ENCODE measurements at regions not wholly inside any gene's neighbourhood (a gene's known extent, or its start where the extent isn't known, plus 50 kb on each side); places are given as distances from the start of the nearest gene placed in this dataset.

DNA sequence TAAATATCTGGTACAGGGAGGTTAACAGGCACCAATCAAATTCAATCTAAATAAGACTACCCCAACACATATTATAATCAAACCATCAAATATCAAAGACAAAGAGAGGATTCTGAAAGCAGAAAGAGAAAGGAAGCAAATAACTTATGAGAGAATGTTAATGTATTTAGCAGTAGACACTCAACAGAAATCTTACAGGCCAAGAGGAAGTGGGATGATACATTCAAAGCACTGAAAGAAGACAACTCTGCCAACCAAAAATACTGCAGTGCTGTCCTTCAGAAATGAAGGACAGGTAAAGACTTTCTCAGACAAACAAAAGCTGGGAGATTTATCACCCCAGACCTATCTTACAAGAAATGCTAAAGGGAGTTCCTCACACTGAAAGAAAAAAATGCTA, 95.9 kb upstream of the PTHLH start:
- TF ChIP-seq, protein P1, sequence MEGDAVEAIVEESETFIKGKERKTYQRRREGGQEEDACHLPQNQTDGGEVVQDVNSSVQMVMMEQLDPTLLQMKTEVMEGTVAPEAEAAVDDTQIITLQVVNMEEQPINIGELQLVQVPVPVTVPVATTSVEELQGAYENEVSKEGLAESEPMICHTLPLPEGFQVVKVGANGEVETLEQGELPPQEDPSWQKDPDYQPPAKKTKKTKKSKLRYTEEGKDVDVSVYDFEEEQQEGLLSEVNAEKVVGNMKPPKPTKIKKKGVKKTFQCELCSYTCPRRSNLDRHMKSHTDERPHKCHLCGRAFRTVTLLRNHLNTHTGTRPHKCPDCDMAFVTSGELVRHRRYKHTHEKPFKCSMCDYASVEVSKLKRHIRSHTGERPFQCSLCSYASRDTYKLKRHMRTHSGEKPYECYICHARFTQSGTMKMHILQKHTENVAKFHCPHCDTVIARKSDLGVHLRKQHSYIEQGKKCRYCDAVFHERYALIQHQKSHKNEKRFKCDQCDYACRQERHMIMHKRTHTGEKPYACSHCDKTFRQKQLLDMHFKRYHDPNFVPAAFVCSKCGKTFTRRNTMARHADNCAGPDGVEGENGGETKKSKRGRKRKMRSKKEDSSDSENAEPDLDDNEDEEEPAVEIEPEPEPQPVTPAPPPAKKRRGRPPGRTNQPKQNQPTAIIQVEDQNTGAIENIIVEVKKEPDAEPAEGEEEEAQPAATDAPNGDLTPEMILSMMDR (IDR thresholded peaks at IDR 0.05), result no peak
- Histone ChIP-seq H3K36me3 (ENCODE audit: insufficient read depth, low read length) (no peaks in the 10 kb centered on the region), H3K4me3 (ENCODE audit: low read length) (no peak overlapping the region), H3K9me3 (ENCODE audit: control insufficient read depth in 1 of 2, insufficient read depth in 1 of 2, low read length in 2 of 2) (no peaks in the 10 kb centered on the region), H3K4me1 (ENCODE audit: insufficient read depth, low read length) (no peaks in the 10 kb centered on the region), H3K27ac (ENCODE audit: low read depth in 1 of 2, low read length in 2 of 2) (no peak overlapping the region), H3K27me3 (ENCODE audit: control insufficient read depth in 1 of 2, insufficient read depth in 2 of 2, low read length in 2 of 2) (no peaks in the 10 kb centered on the region)
- DNase-seq, result no peak
- CTCF ChIA-PET, result no interaction called here
- Mint-ChIP-seq H3K9me3 (peaks cover 6% of the 10 kb centered on the region), H3K4me3 (no peak overlapping the region), H3K27me3 (no peaks in the 10 kb centered on the region), H3K36me3 (ENCODE audit: low read depth) (no peaks in the 10 kb centered on the region), H3K27ac (no peak overlapping the region), H3K4me1 (ENCODE audit: low read depth) (no peaks in the 10 kb centered on the region)
- ATAC-seq (ENCODE audit: poor library complexity), result no peak
- POLR2A ChIA-PET, result no interaction called here
- intact Hi-C loops (cut with DNase I, micrococcal nuclease), result no loop called here

DNA sequence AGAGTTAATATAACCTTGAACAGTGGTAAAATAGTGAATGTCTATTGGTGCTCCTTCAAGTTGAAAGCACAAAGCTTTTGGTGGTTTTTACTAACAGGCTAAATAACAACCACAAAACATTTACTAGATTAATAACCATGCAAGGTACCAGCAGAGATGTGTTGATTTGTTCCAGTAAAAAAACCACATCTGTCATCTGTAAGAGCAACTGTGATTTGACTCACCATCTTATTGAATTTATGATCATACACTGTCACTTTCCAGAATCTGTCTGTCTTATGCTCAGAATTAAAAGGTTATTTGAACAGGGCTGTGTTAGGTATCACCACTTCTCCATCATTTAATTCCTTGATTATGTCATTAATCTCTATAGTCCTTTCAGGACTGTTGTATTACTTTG, 107.0 kb upstream of the PTHLH start:
- intact Hi-C loops (cut with DNase I, micrococcal nuclease), result no loop called here
- H3K27ac ChIP-seq (ENCODE audit: low read depth in 1 of 2, low read length in 2 of 2), result no peak overlapping the region
- Mint-ChIP-seq H3K36me3 (ENCODE audit: low read depth) (no peaks in the 10 kb centered on the region), H3K4me1 (ENCODE audit: low read depth) (no peaks in the 10 kb centered on the region), H3K4me3 (no peak overlapping the region), H3K9me3 (peaks cover 4% of the 10 kb centered on the region), H3K27ac (no peak overlapping the region), H3K27me3 (no peaks in the 10 kb centered on the region)
- no peak for ATAC-seq (ENCODE audit: poor library complexity)
- no peaks in the 10 kb centered on the region for H3K9me3 ChIP-seq (ENCODE audit: control insufficient read depth in 1 of 2, insufficient read depth in 1 of 2, low read length in 2 of 2)
- no peaks in the 10 kb centered on the region for H3K36me3 ChIP-seq (ENCODE audit: insufficient read depth, low read length)
- TF ChIP-seq, protein P1 (IDR thresholded peaks at IDR 0.05), result no peak
- H3K4me1 ChIP-seq (ENCODE audit: insufficient read depth, low read length), result no peaks in the 10 kb centered on the region
- no peak for DNase-seq
- no peaks in the 10 kb centered on the region for H3K27me3 ChIP-seq (ENCODE audit: control insufficient read depth in 1 of 2, insufficient read depth in 2 of 2, low read length in 2 of 2)
- ChIA-PET POLR2A (no interaction called here), CTCF (no interaction called here)
- H3K4me3 ChIP-seq (ENCODE audit: low read length), result no peak overlapping the region

DNA sequence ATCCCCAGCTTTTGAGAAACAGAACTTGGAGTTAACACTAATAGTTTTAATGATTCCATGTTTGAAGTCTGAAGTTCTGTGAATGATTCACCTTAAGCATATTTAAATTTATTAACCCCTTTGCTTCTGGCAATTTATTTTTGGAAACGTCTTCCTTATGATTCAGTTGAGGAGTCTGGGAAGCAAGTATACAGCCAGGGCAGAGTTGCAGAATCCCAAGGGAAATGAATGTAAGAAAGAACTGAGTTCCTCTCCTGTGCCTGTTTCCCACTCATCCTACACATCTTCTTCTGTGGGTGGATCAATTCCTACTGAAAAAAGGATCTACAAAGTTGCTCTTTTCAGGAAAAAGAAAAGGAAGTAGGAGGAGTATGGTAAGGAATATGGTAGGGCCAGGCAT, 108.2 kb upstream of the CCDC91 start:
- no peak overlapping the region for H3K4me3 ChIP-seq (ENCODE audit: low read length)
- Mint-ChIP-seq H3K36me3 (ENCODE audit: low read depth) (no peaks in the 10 kb centered on the region), H3K9me3 (peaks cover 2% of the 10 kb centered on the region), H3K27me3 (peaks cover 6% of the 10 kb centered on the region), H3K27ac (no peak overlapping the region), H3K4me3 (no peak overlapping the region), H3K4me1 (ENCODE audit: low read depth) (no peaks in the 10 kb centered on the region)
- no peak overlapping the region for H3K27ac ChIP-seq (ENCODE audit: low read depth in 1 of 2, low read length in 2 of 2)
- no peaks in the 10 kb centered on the region for H3K36me3 ChIP-seq (ENCODE audit: insufficient read depth, low read length)
- no peak for ATAC-seq (ENCODE audit: poor library complexity)
- no peaks in the 10 kb centered on the region for H3K27me3 ChIP-seq (ENCODE audit: control insufficient read depth in 1 of 2, insufficient read depth in 2 of 2, low read length in 2 of 2)
- intact Hi-C loops (cut with DNase I, micrococcal nuclease), result no loop called here
- no peaks in the 10 kb centered on the region for H3K9me3 ChIP-seq (ENCODE audit: control insufficient read depth in 1 of 2, insufficient read depth in 1 of 2, low read length in 2 of 2)
- CTCF ChIA-PET, result no interaction called here
- no peak for DNase-seq
- no peaks in the 10 kb centered on the region for H3K4me1 ChIP-seq (ENCODE audit: insufficient read depth, low read length)
- POLR2A ChIA-PET, result no interaction called here
- TF ChIP-seq, protein P1 (IDR thresholded peaks at IDR 0.05), result no peak

Measured in CD4-positive, alpha-beta T cell (primary cell).